HG02678 (cell line): ENCODE measurements at regions not wholly inside any gene's neighbourhood (a gene's known extent, or its start where the extent isn't known, plus 50 kb on each side); places are given as distances from the start of the nearest gene placed in this dataset.
"Not testable (repeated sequence)": the region's sequence is repeated elsewhere in the genome, so short reads cannot be mapped to it uniquely, and the experiment has no call there.

Source experiments
- ATAC-seq: cut with Tn5 transposase; IDR thresholded peaks from one replicate; pipeline ENCODE4 v1.9.1; 2021; ENCODE audit warnings: mild to moderate bottlenecking, moderate library complexity; ENCODE audit not compliant: unreplicated experiment

DNA sequence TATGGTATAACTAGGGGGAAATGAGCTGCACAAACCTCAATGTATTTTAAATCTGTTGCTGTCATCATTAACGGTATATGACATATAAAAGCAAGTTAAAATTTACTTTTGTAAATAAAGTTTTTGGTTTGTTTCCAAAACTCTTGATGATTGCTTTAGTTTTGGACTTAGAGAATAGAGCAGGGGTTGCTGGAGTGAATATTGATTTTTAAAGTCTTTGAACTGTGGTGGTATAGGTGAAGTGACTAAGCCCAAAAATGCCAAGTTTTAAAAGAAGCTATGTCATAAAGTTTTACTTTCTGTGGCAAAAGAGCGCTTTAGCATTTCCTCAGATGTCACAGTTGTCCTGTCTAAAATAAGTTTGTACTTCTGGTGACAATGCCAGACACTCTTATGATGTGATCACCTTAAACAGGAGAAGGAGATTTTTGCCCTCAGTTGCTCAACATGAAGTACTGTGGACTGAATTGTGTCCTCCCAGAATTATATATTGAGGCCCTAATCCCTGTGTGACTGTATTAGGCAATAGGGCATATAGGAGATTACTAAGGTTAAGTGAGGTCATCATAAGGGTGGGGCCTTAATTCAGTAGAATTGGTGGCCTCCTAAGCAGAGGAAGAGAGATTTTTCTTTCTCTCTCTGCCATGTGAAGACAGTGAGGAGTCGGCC is 175.2 kb upstream of the PLGLB1 start:
- not testable (repeated sequence) for ATAC-seq

DNA sequence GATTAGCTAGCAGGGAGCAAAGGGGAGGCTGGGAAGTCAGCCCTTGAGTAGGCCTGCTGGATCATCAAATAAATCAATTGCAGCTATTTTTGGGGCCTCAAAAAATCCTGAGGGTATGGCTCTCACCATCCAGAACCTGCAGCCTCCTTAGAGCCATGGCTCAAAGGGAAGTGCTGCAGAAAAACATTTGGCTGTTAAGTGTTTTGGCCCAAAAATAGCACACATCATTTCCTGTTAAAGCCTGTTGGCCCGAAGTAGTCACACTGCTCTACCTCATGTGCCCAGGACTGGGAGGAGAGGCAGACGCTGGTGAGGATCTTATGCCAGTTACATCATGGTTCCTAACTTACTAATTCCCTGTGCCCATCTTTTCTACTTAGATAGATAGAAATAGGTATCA is 176.8 kb upstream of the PLGLB1 start:
- not testable (repeated sequence) for ATAC-seq

- ATAC-seq = not testable (repeated sequence)
Observed at GRCh38 chr2:87199228-87199627, 177.6 kb upstream of the PLGLB1 start.

- ATAC-seq = not testable (repeated sequence)
Observed at GRCh38 chr2:87204569-87205147, 183.0 kb upstream of the PLGLB1 start.

DNA sequence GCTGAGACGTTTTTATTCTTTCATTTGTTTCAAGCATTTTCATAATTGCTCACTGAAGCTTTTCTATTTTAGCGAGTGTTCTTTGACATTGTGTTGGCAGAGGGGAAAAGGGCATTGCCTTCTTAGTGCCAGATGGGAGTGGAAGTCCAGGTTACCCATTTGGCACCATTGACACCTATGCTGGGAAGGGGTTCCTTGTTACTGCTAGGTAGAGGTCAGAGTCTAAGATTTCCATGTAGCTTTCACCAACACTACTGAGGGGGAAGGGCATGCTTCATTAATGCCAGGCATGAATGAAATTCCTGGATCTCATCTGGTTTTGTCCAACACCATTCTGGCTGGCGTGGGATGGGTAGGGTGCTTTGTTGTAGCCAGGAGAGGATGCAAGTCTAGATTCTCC is 191.3 kb upstream of the PLGLB1 start:
- not testable (repeated sequence) for ATAC-seq

GRCh38 chr2:87217005-87217404 is 195.4 kb upstream of the PLGLB1 start:
- not testable (repeated sequence) for ATAC-seq

DNA sequence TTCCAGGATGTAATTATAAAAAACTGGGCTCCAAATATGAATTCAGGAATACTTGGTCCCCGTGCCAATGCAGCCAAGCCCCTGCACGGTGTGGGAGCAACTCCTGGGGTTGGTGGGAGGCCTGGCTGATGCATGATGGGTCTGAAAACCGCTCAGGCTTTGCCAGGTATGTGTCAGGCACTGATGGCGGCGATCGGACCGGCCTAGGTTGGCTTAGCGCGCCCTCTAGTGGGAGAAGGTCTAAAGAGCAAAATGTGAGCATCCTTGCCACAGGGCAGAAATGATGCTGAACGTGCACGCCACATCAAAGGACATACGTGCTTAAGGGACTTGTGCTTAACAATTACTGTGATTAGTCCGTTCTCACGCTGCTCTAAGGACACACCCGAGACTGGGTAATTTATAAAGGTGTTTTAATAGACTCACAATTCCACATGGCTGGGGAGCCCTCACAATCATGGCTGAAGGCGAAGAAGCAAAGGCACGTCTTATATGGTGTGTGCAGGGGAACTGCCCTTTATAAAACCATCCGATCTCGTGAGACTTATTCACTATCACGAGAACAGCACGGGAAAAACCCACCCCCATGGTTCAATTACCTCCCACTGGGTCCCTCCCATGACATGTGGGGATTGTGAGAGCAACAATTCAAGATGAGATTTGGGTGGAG is 196.2 kb upstream of the PLGLB1 start:
- ATAC-seq = not testable (repeated sequence)

- ATAC-seq = not testable (repeated sequence)
Observed at GRCh38 chr2:87220651-87221050, 199.0 kb upstream of the PLGLB1 start.

DNA sequence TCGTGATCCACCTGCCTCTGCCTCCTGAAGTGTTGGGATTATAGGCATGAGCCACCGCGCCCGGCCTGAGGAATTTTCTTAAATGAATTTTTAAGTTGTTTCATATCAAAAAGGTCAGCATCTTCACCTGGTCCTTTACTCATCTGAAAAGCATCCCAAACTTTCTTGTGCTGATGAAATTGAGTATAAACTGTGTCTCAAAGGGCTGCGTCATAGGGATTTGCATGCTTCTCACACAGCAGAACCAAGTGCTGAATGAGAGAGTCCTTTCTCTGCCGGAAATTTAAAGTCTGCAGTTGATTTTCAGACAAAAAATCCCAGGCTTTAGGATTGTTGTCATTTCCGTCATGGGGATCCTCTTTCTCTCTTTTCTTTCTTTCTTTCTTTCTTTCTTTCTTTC is 200.5 kb upstream of the PLGLB1 start:
- ATAC-seq = not testable (repeated sequence)

DNA sequence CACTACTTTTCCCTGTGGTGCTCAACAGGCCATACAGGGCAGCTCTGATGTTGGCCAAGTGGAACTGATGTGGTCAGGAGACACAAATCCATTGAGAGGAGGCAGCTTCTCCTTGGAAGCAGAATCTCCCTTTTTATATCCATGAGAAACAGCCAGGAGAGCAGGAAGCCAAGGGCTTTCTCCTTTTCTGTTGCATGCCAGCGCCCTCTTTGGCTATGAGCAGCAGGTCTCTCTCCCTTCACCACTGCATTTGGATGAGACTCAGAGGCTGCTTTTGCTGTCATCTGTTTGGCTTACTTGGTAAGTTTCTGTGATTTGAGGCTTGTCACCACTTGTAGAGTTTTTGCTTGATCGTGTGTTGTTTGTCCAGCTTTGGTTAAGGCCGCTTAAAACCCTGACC is 202.2 kb upstream of the PLGLB1 start:
- not testable (repeated sequence) for ATAC-seq

GRCh38 chr2:87229091-87229689 is 207.5 kb upstream of the PLGLB1 start:
- peak; percentile 76 for ATAC-seq

DNA sequence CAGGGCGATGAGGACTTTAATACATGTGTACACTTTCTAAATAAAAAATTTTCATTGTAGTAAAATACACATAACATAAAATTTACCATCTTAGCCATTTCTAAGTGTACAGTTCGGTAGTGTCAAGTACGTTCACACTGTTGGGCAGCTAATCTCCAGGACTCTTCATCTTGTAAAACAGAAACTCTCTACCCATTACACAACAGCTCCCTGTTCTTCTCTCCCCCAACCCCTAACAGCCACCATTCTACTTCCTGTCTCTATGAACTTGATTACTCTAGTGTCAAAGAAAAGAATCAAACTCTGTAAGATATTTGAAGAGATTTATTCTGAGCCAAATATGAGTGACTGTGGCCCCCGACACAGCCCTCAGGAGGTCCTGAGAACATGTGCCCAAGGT is 208.3 kb upstream of the PLGLB1 start:
- ATAC-seq = not testable (repeated sequence)

DNA sequence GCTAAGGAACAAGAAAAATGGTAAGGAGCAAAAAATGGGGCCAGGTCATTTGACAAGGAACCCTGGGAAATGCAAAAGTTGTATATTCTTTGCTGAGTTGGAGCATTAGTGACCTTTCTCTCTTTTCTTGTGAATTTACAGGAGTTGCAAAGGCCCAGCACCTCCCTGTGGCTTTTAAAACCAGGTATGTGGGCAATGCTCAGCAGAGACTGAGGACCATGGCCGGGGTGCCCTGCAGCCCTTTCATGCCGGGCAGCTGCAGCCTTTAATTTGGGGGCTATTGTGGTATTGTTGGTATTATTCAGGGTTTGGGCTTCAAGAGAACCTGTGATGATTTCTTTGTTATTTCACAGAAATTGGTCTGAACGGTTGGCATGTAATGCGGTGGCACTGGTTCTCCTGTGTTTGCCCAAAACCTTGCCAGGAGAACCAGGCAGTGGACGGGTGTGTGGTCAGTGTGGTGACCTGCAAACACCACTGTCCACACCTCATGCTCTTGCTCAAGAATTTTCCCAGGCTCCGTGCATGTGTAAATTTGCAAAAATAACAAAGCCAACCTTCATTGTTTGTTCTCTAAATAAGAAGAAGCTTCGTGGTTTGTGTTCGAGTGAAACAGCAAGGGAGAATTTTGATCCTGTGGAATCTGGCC is 213.8 kb upstream of the PLGLB1 start:
- not testable (repeated sequence) for ATAC-seq

GRCh38 chr2:87237570-87238336 is 216.1 kb upstream of the PLGLB1 start:
- ATAC-seq = not testable (repeated sequence)

DNA sequence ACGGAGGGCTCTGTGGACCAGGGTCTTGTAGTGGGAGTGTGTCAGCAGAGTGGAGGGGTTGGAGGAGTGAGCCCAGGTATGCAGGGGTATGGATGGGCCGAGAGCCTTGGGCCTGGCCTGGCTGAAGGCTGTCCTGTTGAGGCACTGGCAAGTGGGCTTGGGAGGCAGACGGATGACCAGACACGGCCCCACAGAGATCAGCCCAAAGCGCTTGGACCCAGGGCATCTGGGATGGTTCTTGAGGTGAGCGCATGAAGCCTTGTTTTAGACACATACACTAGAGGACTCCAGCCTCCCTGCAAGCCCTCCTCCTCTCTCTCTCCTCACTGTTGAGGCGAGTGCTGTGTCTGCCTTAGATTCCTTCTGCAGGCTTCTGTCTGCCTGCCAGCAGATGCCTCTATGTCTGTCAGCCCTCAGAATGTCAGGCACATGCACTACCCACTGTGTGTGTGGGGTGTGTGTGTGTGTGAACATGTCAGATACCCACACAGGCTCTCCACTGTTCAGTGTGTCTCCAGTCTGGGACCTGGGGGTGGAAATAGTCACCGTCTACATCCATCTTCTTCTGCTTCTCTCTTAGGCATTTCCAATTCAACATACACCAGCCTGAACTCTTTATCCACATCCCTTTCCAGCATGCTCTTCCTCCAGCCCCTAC is 218.0 kb upstream of the PLGLB1 start:
- ATAC-seq = not testable (repeated sequence)

DNA sequence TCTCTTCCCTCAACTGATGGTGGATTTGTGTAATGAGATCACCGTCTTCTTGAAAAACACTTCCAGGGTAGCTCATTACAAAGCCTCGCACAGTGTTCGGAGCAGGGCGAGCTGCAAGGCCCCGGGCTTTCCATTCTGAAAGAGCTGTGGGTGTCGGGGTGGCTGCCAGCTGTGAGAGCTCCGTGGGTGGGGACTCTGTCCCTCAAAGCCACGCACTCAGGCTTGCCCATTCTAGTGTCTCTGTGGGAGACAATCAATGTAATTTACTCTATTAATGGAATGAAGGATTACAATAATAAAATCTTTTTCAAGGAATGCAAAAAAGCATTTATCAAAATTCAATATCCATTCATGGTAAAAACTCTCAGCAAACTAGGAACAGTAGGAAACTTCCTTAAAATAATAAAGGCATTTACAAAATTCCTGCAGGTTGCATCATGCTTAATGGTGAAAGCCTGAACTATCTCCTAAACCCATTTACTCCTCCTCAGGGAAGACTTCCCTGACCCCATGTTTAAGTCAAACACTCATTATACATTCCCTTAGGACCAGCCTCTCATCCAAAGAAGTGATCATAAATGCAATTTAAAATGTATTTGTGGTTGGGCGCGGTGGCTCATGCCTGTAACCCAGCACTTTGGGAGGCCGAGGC is 224.5 kb upstream of the PLGLB1 start:
- ATAC-seq = not testable (repeated sequence)

DNA sequence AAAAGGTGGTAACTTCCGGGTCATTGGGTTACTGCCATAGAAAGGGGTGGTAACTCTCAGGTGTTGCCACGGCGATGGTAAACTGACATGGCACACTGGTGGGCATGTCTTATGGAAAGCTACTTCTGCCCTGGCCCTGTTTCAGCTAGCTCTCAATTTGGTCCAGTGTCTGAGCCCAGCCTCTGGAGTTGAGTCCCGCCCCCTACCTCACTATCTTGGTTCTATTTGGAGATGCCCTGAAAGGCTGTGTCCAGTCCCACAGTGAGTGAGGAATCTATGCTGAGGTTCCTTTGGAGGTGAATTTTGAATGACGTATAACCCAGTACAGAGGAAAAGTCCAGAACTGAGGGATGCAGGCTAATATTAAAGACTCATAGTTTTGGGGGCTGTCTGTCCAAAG is 230.4 kb upstream of the PLGLB1 start:
- not testable (repeated sequence) for ATAC-seq

- ATAC-seq = not testable (repeated sequence)
Observed at GRCh38 chr2:87254562-87254961, 232.9 kb upstream of the PLGLB1 start.

GRCh38 chr2:87255410-87255809 is 233.8 kb upstream of the PLGLB1 start:
- not testable (repeated sequence) for ATAC-seq
